ENCODE measurements at regions not wholly inside any gene's neighbourhood (a gene's known extent, or its start where the extent isn't known, plus 50 kb on each side); places are given as distances from the start of the nearest gene placed in this dataset.

GRCh38 chr2:205906419-205906818, 179.6 kb downstream of the INO80D start:
- no peak overlapping the region for H2AFZ ChIP-seq (ENCODE audit: low read depth, low read length, poor library complexity, severe bottlenecking)
- RAD21 ChIA-PET (ENCODE audit: low non-redundant PET in 1 of 2, low total read pairs in 2 of 2, uncharacterized antibody in 2 of 2, unreplicated experiment in 2 of 2) = no interaction called here
- H3K79me2 ChIP-seq (ENCODE audit: insufficient read depth, low read length) = no peaks in the 10 kb centered on the region
- CTCF ChIA-PET = no interaction called here
- no peaks in the 10 kb centered on the region for H3K9me3 ChIP-seq (ENCODE audit: control insufficient read depth in 1 of 2, insufficient read depth in 1 of 2, low read depth in 1 of 2, low read length in 2 of 2)
- H3K4me2 ChIP-seq (ENCODE audit: low read length) = no peak overlapping the region
- intact Hi-C loops (cut with micrococcal nuclease) = no loop called here
- POLR2A ChIA-PET = no interaction called here
- H3K27ac ChIP-seq (ENCODE audit: low read depth, low read length) = no peak overlapping the region
- no peak overlapping the region for H3K9ac ChIP-seq (ENCODE audit: low read length)
- no peak for TF ChIP-seq EZH2phosphoT487 (IDR thresholded peaks at IDR 0.05; ENCODE audit: borderline replicate concordance)
- DNase-seq (ENCODE audit: low read depth, low spot score) (no peak), ATAC-seq (no peak)
- no peaks in the 10 kb centered on the region for H3K9me2 ChIP-seq (ENCODE audit: insufficient read depth)
- no peak overlapping the region for H3K4me3 ChIP-seq (replicated peaks in 1 of 2; ENCODE audit: low read depth in 1 of 2, low read length in 2 of 2)
- no peaks in the 10 kb centered on the region for H3K36me3 ChIP-seq (ENCODE audit: control insufficient read depth in 1 of 2, insufficient read depth in 2 of 2, low read length in 2 of 2)
- no TSS peak for BruUV-seq (replicated peaks)
- peaks cover 18% of the 10 kb centered on the region; the same call in 1 of the 2 replicates for H3K27me3 ChIP-seq (ENCODE audit: insufficient read depth, low read length)
- no peaks in the 10 kb centered on the region for H3K4me1 ChIP-seq (ENCODE audit: control insufficient read depth in 1 of 2, insufficient read depth in 2 of 2, low read length in 2 of 2)
- no peaks in the 10 kb centered on the region for H4K20me1 ChIP-seq (ENCODE audit: insufficient read depth)

- no peak overlapping the region for H3K27ac ChIP-seq (ENCODE audit: low read depth, low read length)
- H3K4me3 ChIP-seq (replicated peaks in 1 of 2; ENCODE audit: low read depth in 1 of 2, low read length in 2 of 2) = no peak overlapping the region
- H2AFZ ChIP-seq (ENCODE audit: low read depth, low read length, poor library complexity, severe bottlenecking) = no peak overlapping the region
- no peaks in the 10 kb centered on the region for H3K4me1 ChIP-seq (ENCODE audit: control insufficient read depth in 1 of 2, insufficient read depth in 2 of 2, low read length in 2 of 2)
- ChIA-PET POLR2A (no interaction called here), CTCF (no interaction called here), RAD21 (ENCODE audit: low non-redundant PET in 1 of 2, low total read pairs in 2 of 2, uncharacterized antibody in 2 of 2, unreplicated experiment in 2 of 2) (no interaction called here)
- H3K4me2 ChIP-seq (ENCODE audit: low read length) = no peak overlapping the region
- DNase-seq (ENCODE audit: low read depth, low spot score) (no peak), ATAC-seq (no peak)
- H3K9me3 ChIP-seq (ENCODE audit: control insufficient read depth in 1 of 2, insufficient read depth in 1 of 2, low read depth in 1 of 2, low read length in 2 of 2) = no peaks in the 10 kb centered on the region
- intact Hi-C loops (cut with micrococcal nuclease) = no loop called here
- H4K20me1 ChIP-seq (ENCODE audit: insufficient read depth) = no peaks in the 10 kb centered on the region
- no peaks in the 10 kb centered on the region for H3K9me2 ChIP-seq (ENCODE audit: insufficient read depth)
- no peak overlapping the region for H3K9ac ChIP-seq (ENCODE audit: low read length)
- no peak for TF ChIP-seq POLR2AphosphoS5 (IDR thresholded peaks at IDR 0.05; ENCODE audit: low read depth, low read length)
- TF ChIP-seq RAD21 (IDR thresholded peaks at IDR 0.05; ENCODE audit: low read depth) = no peak
- no peak for TF ChIP-seq ZFX (IDR thresholded peaks at IDR 0.05)
- no peak for TF ChIP-seq EGR1 (IDR thresholded peaks at IDR 0.05; ENCODE audit: low read depth)
- TF ChIP-seq JUND (IDR thresholded peaks at IDR 0.05) = no peak
- no peak for TF ChIP-seq CEBPB (IDR thresholded peaks at IDR 0.05; ENCODE audit: low read depth)
- no peak for TF ChIP-seq EZH2phosphoT487 (IDR thresholded peaks at IDR 0.05; ENCODE audit: borderline replicate concordance)
- TF ChIP-seq, protein P1, sequence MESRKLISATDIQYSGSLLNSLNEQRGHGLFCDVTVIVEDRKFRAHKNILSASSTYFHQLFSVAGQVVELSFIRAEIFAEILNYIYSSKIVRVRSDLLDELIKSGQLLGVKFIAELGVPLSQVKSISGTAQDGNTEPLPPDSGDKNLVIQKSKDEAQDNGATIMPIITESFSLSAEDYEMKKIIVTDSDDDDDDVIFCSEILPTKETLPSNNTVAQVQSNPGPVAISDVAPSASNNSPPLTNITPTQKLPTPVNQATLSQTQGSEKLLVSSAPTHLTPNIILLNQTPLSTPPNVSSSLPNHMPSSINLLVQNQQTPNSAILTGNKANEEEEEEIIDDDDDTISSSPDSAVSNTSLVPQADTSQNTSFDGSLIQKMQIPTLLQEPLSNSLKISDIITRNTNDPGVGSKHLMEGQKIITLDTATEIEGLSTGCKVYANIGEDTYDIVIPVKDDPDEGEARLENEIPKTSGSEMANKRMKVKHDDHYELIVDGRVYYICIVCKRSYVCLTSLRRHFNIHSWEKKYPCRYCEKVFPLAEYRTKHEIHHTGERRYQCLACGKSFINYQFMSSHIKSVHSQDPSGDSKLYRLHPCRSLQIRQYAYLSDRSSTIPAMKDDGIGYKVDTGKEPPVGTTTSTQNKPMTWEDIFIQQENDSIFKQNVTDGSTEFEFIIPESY (IDR thresholded peaks at IDR 0.05; ENCODE audit: extremely low read depth, insufficient replicate concordance, low read length) = no peak
- TF ChIP-seq FOSL1 (IDR thresholded peaks at IDR 0.05; ENCODE audit: low read depth) = no peak
- TF ChIP-seq POLR2A (IDR thresholded peaks at IDR 0.05; ENCODE audit: borderline replicate concordance, extremely low read depth, insufficient read depth, insufficient read length) = no peak
- TF ChIP-seq YY1 (IDR thresholded peaks at IDR 0.05; ENCODE audit: extremely low read depth, insufficient replicate concordance, low read depth, low read length) = no peak
- TF ChIP-seq, protein P2, sequence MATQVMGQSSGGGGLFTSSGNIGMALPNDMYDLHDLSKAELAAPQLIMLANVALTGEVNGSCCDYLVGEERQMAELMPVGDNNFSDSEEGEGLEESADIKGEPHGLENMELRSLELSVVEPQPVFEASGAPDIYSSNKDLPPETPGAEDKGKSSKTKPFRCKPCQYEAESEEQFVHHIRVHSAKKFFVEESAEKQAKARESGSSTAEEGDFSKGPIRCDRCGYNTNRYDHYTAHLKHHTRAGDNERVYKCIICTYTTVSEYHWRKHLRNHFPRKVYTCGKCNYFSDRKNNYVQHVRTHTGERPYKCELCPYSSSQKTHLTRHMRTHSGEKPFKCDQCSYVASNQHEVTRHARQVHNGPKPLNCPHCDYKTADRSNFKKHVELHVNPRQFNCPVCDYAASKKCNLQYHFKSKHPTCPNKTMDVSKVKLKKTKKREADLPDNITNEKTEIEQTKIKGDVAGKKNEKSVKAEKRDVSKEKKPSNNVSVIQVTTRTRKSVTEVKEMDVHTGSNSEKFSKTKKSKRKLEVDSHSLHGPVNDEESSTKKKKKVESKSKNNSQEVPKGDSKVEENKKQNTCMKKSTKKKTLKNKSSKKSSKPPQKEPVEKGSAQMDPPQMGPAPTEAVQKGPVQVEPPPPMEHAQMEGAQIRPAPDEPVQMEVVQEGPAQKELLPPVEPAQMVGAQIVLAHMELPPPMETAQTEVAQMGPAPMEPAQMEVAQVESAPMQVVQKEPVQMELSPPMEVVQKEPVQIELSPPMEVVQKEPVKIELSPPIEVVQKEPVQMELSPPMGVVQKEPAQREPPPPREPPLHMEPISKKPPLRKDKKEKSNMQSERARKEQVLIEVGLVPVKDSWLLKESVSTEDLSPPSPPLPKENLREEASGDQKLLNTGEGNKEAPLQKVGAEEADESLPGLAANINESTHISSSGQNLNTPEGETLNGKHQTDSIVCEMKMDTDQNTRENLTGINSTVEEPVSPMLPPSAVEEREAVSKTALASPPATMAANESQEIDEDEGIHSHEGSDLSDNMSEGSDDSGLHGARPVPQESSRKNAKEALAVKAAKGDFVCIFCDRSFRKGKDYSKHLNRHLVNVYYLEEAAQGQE (IDR thresholded peaks at IDR 0.05; ENCODE audit: low read depth) = no peak
- no peak for TF ChIP-seq ATF3 (IDR thresholded peaks at IDR 0.05)
- TF ChIP-seq SIN3A (IDR thresholded peaks at IDR 0.05; ENCODE audit: low read depth) = no peak
- TF ChIP-seq SRF (IDR thresholded peaks at IDR 0.05; ENCODE audit: low read depth) = no peak
- TF ChIP-seq, protein P3, sequence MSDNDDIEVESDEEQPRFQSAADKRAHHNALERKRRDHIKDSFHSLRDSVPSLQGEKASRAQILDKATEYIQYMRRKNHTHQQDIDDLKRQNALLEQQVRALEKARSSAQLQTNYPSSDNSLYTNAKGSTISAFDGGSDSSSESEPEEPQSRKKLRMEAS (IDR thresholded peaks at IDR 0.05) = no peak
- no peak for TF ChIP-seq TCF7L2 (IDR thresholded peaks at IDR 0.05; ENCODE audit: borderline replicate concordance, extremely low read depth, insufficient read depth, insufficient read length)
- no peak for TF ChIP-seq CBX3 (IDR thresholded peaks at IDR 0.05; ENCODE audit: low read depth)
- H3K27me3 ChIP-seq (ENCODE audit: insufficient read depth, low read length) = 0 out of 2 replicates have a peak, but pooled peaks cover 11% of the 10 kb centered on the region
- no peaks in the 10 kb centered on the region for H3K79me2 ChIP-seq (ENCODE audit: insufficient read depth, low read length)
- H3K36me3 ChIP-seq (ENCODE audit: control insufficient read depth in 1 of 2, insufficient read depth in 2 of 2, low read length in 2 of 2) = no peaks in the 10 kb centered on the region
- no TSS peak for BruUV-seq (replicated peaks)
These were observed 180.4 kb downstream of the INO80D start for GRCh38 chr2:205905576-205905975.

Measured in HCT116 (cell line).